ENCODE measurements at regions not wholly inside any gene's neighbourhood (a gene's known extent, or its start where the extent isn't known, plus 50 kb on each side); places are given as distances from the start of the nearest gene placed in this dataset.

GRCh38 chr4:24080871-24081270, 191.0 kb upstream of the PPARGC1A start:
- no TSS peak for BruUV-seq (replicated peaks)
- Mint-ChIP-seq H3K27ac (ENCODE audit: low read depth, unreplicated experiment) (no peak overlapping the region), H3K9me3 (ENCODE audit: unreplicated experiment) (peaks cover 5% of the 10 kb centered on the region), H3K4me3 (ENCODE audit: unreplicated experiment) (no peak overlapping the region), H3K4me1 (ENCODE audit: insufficient read depth, unreplicated experiment) (peaks cover 6% of the 10 kb centered on the region), H3K27me3 (ENCODE audit: insufficient read depth, unreplicated experiment) (no peaks in the 10 kb centered on the region), H3K36me3 (ENCODE audit: insufficient read depth, unreplicated experiment) (no peaks in the 10 kb centered on the region)
- ChIA-PET CTCF (interaction anchor here (0.6 to 0.7 kb wide), 2 partner anchors 109 to 164 kb away, joined by 3 read pairs; no protein-coding TSS in a partner anchor), POLR2A (no interaction called here)
- intact Hi-C loops (cut with micrococcal nuclease): no loop called here
- no peak for DNase-seq (ENCODE audit: unreplicated experiment)
- TF ChIP-seq CTCF (IDR thresholded peaks at IDR 0.05; ENCODE audit: unreplicated experiment): no peak

GRCh38 chr4:24078347-24078962, 188.6 kb upstream of the PPARGC1A start:
- CTCF ChIA-PET: no interaction called here
- Mint-ChIP-seq H3K9me3 (ENCODE audit: unreplicated experiment) (peaks cover 8% of the 10 kb centered on the region), H3K4me3 (ENCODE audit: unreplicated experiment) (no peak overlapping the region), H3K36me3 (ENCODE audit: insufficient read depth, unreplicated experiment) (no peaks in the 10 kb centered on the region), H3K27ac (ENCODE audit: low read depth, unreplicated experiment) (no peak overlapping the region), H3K4me1 (ENCODE audit: insufficient read depth, unreplicated experiment) (peaks cover 6% of the 10 kb centered on the region), H3K27me3 (ENCODE audit: insufficient read depth, unreplicated experiment) (no peaks in the 10 kb centered on the region)
- BruUV-seq (replicated peaks): no TSS peak
- POLR2A ChIA-PET: no interaction called here
- no peak for TF ChIP-seq CTCF (IDR thresholded peaks at IDR 0.05; ENCODE audit: unreplicated experiment)
- DNase-seq (ENCODE audit: unreplicated experiment): no peak
- intact Hi-C loops (cut with micrococcal nuclease): no loop called here

- H3K4me3 Mint-ChIP-seq (ENCODE audit: unreplicated experiment): no peak overlapping the region
- TF ChIP-seq CTCF (IDR thresholded peaks at IDR 0.05; ENCODE audit: unreplicated experiment): no peak
- BruUV-seq (replicated peaks): no TSS peak
- H3K4me1 Mint-ChIP-seq (ENCODE audit: insufficient read depth, unreplicated experiment): peaks cover 6% of the 10 kb centered on the region
- intact Hi-C loops (cut with micrococcal nuclease): no loop called here
- H3K27me3 Mint-ChIP-seq (ENCODE audit: insufficient read depth, unreplicated experiment): no peaks in the 10 kb centered on the region
- H3K27ac Mint-ChIP-seq (ENCODE audit: low read depth, unreplicated experiment): no peak overlapping the region
- H3K36me3 Mint-ChIP-seq (ENCODE audit: insufficient read depth, unreplicated experiment): no peaks in the 10 kb centered on the region
- no peak for DNase-seq (ENCODE audit: unreplicated experiment)
- ChIA-PET POLR2A (interaction anchor here (0.6 kb wide), 2 partner anchors 18 to 45 kb away, joined by 3 to 4 read pairs; no protein-coding TSS in a partner anchor), CTCF (interaction anchor here (0.7 kb wide), 1 partner anchor 410 kb away, joined by 3 read pairs; no protein-coding TSS in a partner anchor)
- peaks cover 8% of the 10 kb centered on the region for H3K9me3 Mint-ChIP-seq (ENCODE audit: unreplicated experiment)
These were observed 187.0 kb upstream of the PPARGC1A start for GRCh38 chr4:24076811-24077210.

- no TSS peak for BruUV-seq (replicated peaks)
- intact Hi-C loops (cut with micrococcal nuclease): no loop called here
- H3K9me3 Mint-ChIP-seq (ENCODE audit: unreplicated experiment): peaks cover 8% of the 10 kb centered on the region
- no peaks in the 10 kb centered on the region for H3K27me3 Mint-ChIP-seq (ENCODE audit: insufficient read depth, unreplicated experiment)
- DNase-seq (ENCODE audit: unreplicated experiment): no peak
- H3K4me3 Mint-ChIP-seq (ENCODE audit: unreplicated experiment): no peak overlapping the region
- TF ChIP-seq CTCF (IDR thresholded peaks at IDR 0.05; ENCODE audit: unreplicated experiment): no peak
- peaks cover 9% of the 10 kb centered on the region for H3K4me1 Mint-ChIP-seq (ENCODE audit: insufficient read depth, unreplicated experiment)
- POLR2A ChIA-PET: interaction anchor here (1.3 kb wide), 1 partner anchor 21 kb away, joined by 5 read pairs; no protein-coding TSS in a partner anchor
- no peak overlapping the region for H3K27ac Mint-ChIP-seq (ENCODE audit: low read depth, unreplicated experiment)
- H3K36me3 Mint-ChIP-seq (ENCODE audit: insufficient read depth, unreplicated experiment): no peaks in the 10 kb centered on the region
- CTCF ChIA-PET: interaction anchor here (0.6 kb wide), 1 partner anchor 795 kb away, joined by 3 read pairs; no protein-coding TSS in a partner anchor
These were observed 184.1 kb upstream of the PPARGC1A start for GRCh38 chr4:24073948-24074347.
